OCI-LY1 (cell line): ENCODE measurements at regions not wholly inside any gene's neighbourhood (a gene's known extent, or its start where the extent isn't known, plus 50 kb on each side); places are given as distances from the start of the nearest gene placed in this dataset.

Experiments
- CTCF ChIP-seq: fragments of 200-600 bp; sonication (generic), shearing (Covaris generic); IDR thresholded peaks from 2 replicates; pipeline ENCODE4 v1.5.1; 2017; ENCODE audit warnings: mild to moderate bottlenecking, antibody characterized with exemption, low read length, moderate library complexity, mixed read lengths
- EZH2 ChIP-seq: fragments of 200-600 bp; sonication (generic), shearing (Covaris generic); IDR thresholded peaks from 2 replicates; pipeline ENCODE4 v1.8.0; 2017; ENCODE audit warnings: borderline replicate concordance, mixed run types, mild to moderate bottlenecking, antibody characterized with exemption, low read length, moderate library complexity, mixed read lengths

GRCh38 chr16:8403978-8404749 lies 186.1 kb downstream of the TMEM114 start:
- no peak for TF ChIP-seq CTCF
- no peak for TF ChIP-seq EZH2
